H1 (cell line): ENCODE measurements at regions not wholly inside any gene's neighbourhood (a gene's known extent, or its start where the extent isn't known, plus 50 kb on each side); places are given as distances from the start of the nearest gene placed in this dataset.

Experiments used
- CTCF ChIA-PET: fragments of 300-600 bp; sonication (Branson Sonifier 250); formaldehyde crosslinking; loops from one replicate; lab custom pipeline; 2021; ENCODE audit not compliant: partially characterized antibody; lab: Charles Lee
- POLR2A ChIA-PET: fragments of 300-600 bp; sonication (Branson Sonifier 250); formaldehyde crosslinking; loops from one replicate; lab custom pipeline; 2021; ENCODE audit warnings: inconsistent platforms; ENCODE audit not compliant: partially characterized antibody; lab: Charles Lee
- DNase-seq, 2 experiments: peaks; one replicate each; pipeline versions ENCODE4 v3.0.0 to v3.0.0-alpha.2; 2010 to 2022; ENCODE audit warnings: low spot score in 2 of 2, low read depth in 1 of 2, mixed read lengths in 1 of 2
- FAIRE-seq: peaks from 2 replicates; lab custom pipeline; 2011; peaks lifted over from hg19 to GRCh38; lab: Jason Lieb, UNC
- H2AFZ ChIP-seq: 2 replicates; pipeline ENCODE4 v1.8.1; 2012; ENCODE audit warnings: low read length, inconsistent platforms
- H2AK5ac ChIP-seq: 2 replicates; pipeline ENCODE4 v1.6.1; 2013; ENCODE audit warnings: low read depth, low read length
- H2BK120ac ChIP-seq: replicated peaks from 2 replicates; pipeline ENCODE3; 2013; ENCODE audit warnings: low read depth, low read length, inconsistent platforms
- H2BK12ac ChIP-seq: 2 replicates; pipeline ENCODE4 v1.6.1; 2013; ENCODE audit warnings: low read depth, low read length
- H2BK15ac ChIP-seq: 2 replicates; pipeline ENCODE4 v1.6.1; 2013; ENCODE audit warnings: low read length
- H2BK20ac ChIP-seq: 2 replicates; pipeline ENCODE4 v1.6.1; 2013; ENCODE audit warnings: low read length
- H2BK5ac ChIP-seq: 2 replicates; pipeline ENCODE4 v1.6.1; 2013; ENCODE audit warnings: low read depth, low read length
- H3K14ac ChIP-seq: 2 replicates; pipeline ENCODE4 v1.6.1; 2013; ENCODE audit warnings: inconsistent platforms; ENCODE audit not compliant: insufficient read length
- H3K18ac ChIP-seq: 2 replicates; pipeline ENCODE4 v1.6.1; 2013; ENCODE audit warnings: low read length; ENCODE audit errors: extremely low read depth
- H3K23ac ChIP-seq: 2 replicates; pipeline ENCODE4 v1.6.1; 2013; ENCODE audit warnings: inconsistent platforms; ENCODE audit not compliant: insufficient read length
- H3K23me2 ChIP-seq: 2 replicates; pipeline ENCODE4 v1.6.1; 2013; ENCODE audit warnings: low read depth, low read length
- H3K27ac ChIP-seq: 2 replicates; pipeline ENCODE4 v1.6.1; 2011; ENCODE audit warnings: low read depth, low read length, inconsistent platforms
- H3K27me3 ChIP-seq, 4 experiments: replicated peaks in 1 of 4; 1 replicate in 1 of 4; 2 replicates in 3 of 4; pipeline versions ENCODE4 v1.6.1 to v1.8.1; 2011 to 2013; ENCODE audit warnings: low read length in 3 of 4, mild to moderate bottlenecking in 3 of 4, inconsistent platforms in 2 of 4, mixed read lengths in 2 of 4, moderate library complexity in 1 of 4; ENCODE audit not compliant: control insufficient read depth in 3 of 4, insufficient read depth in 3 of 4; ENCODE audit errors: extremely low read depth in 1 of 4
- H3K36me3 ChIP-seq, 4 experiments: 2 replicates each; pipeline versions ENCODE4 v1.6.1 to v1.8.1; 2011 to 2013; ENCODE audit warnings: mild to moderate bottlenecking in 4 of 4, low read length in 3 of 4, moderate library complexity in 2 of 4, control low read depth in 1 of 4, inconsistent platforms in 1 of 4; ENCODE audit not compliant: insufficient read depth in 4 of 4, control insufficient read depth in 2 of 4
- H3K4ac ChIP-seq: replicated peaks from 2 replicates; pipeline ENCODE3; 2013; ENCODE audit warnings: low read length, low read depth, mixed read lengths, inconsistent platforms; ENCODE audit not compliant: insufficient read length
- H3K4me1 ChIP-seq, 4 experiments: replicated peaks in 1 of 4; 1 replicate in 1 of 4; 2 replicates in 3 of 4; pipeline versions ENCODE4 v1.6.1 to v1.8.1; 2011 to 2013; ENCODE audit warnings: low read length in 3 of 4, inconsistent platforms in 2 of 4, mixed read lengths in 1 of 4; ENCODE audit not compliant: insufficient read depth in 4 of 4, control insufficient read depth in 3 of 4
- H3K4me2 ChIP-seq, 2 experiments: 2 replicates each; pipeline versions ENCODE4 v1.6.1 to v1.8.1; 2011 to 2013; ENCODE audit warnings: low read depth in 2 of 2, low read length in 2 of 2, control low read depth in 1 of 2, inconsistent platforms in 1 of 2, mild to moderate bottlenecking in 1 of 2; ENCODE audit not compliant: insufficient read depth in 1 of 2
- H3K4me3 ChIP-seq, 4 experiments: fragments of 200-600, 300-600 bp in 1 of 4; sonication (generic), shearing (Covaris generic), sonication (Bioruptor Twin) in 1 of 4; 2 replicates each; pipeline versions ENCODE4 v1.5.1 to v1.8.1; 2011 to 2016; ENCODE audit warnings: low read length in 4 of 4, low read depth in 3 of 4, control low read depth in 2 of 4, inconsistent platforms in 2 of 4, mild to moderate bottlenecking in 2 of 4, mixed read lengths in 1 of 4, moderate library complexity in 1 of 4; ENCODE audit not compliant: insufficient read depth in 2 of 4; ENCODE audit errors: extremely low read depth in 1 of 4
- H3K56ac ChIP-seq: replicated peaks from 2 replicates; pipeline ENCODE3; 2013; ENCODE audit warnings: low read depth, mild to moderate bottlenecking, mixed read lengths, low read length, inconsistent platforms; ENCODE audit not compliant: insufficient read length
- H3K79me1 ChIP-seq: 2 replicates; pipeline ENCODE4 v1.6.1; 2013; ENCODE audit warnings: low read depth, low read length, control low read depth
- H3K79me2 ChIP-seq, 2 experiments: 2 replicates each; pipeline versions ENCODE4 v1.6.1 to v1.8.1; 2012 to 2013; ENCODE audit warnings: low read length in 2 of 2, mild to moderate bottlenecking in 2 of 2, inconsistent platforms in 1 of 2; ENCODE audit not compliant: insufficient read depth in 2 of 2, control insufficient read depth in 1 of 2
- H3K9ac ChIP-seq, 4 experiments: replicated peaks in 1 of 4; 1 replicate in 1 of 4; 2 replicates in 3 of 4; pipeline versions ENCODE4 v1.6.1 to v1.8.1; 2011 to 2013; ENCODE audit warnings: low read depth in 3 of 4, low read length in 3 of 4, control low read depth in 2 of 4, mild to moderate bottlenecking in 2 of 4, moderate library complexity in 2 of 4, inconsistent platforms in 1 of 4; ENCODE audit errors: extremely low read depth in 1 of 4
- H3K9me3 ChIP-seq, 2 experiments: 2 replicates each; pipeline versions ENCODE4 v1.6.1 to v1.8.1; 2012 to 2013; ENCODE audit warnings: mild to moderate bottlenecking in 2 of 2, moderate library complexity in 2 of 2, control low read depth in 1 of 2, inconsistent platforms in 1 of 2, low read depth in 1 of 2, low read length in 1 of 2, mixed read lengths in 1 of 2; ENCODE audit not compliant: insufficient read depth in 2 of 2
- H4K20me1 ChIP-seq, 2 experiments: replicated peaks in 1 of 2; 2 replicates each; pipeline versions ENCODE3 to v1.8.1; 2011 to 2013; ENCODE audit warnings: inconsistent platforms in 2 of 2, low read length in 2 of 2, mild to moderate bottlenecking in 1 of 2; ENCODE audit not compliant: insufficient read depth in 2 of 2, control insufficient read depth in 1 of 2
- H4K5ac ChIP-seq: 2 replicates; pipeline ENCODE4 v1.6.1; 2013; ENCODE audit warnings: low read length, low read depth, mixed read lengths, inconsistent platforms; ENCODE audit not compliant: insufficient read length
- H4K8ac ChIP-seq: 2 replicates; pipeline ENCODE4 v1.8.0; 2013; ENCODE audit warnings: mild to moderate bottlenecking, moderate library complexity, low read length, inconsistent platforms; ENCODE audit not compliant: insufficient read depth; ENCODE audit errors: extremely low read depth
- H4K91ac ChIP-seq: replicated peaks from 2 replicates; pipeline ENCODE3; 2013; ENCODE audit warnings: low read length, mixed read lengths, inconsistent platforms; ENCODE audit not compliant: insufficient read length
- BCL11A ChIP-seq, 2 experiments: IDR thresholded peaks; one replicate each; pipeline ENCODE4 v1.6.1; 2011; ENCODE audit warnings: low read depth in 2 of 2, low read length in 2 of 2, mild to moderate bottlenecking in 2 of 2
- GABPA ChIP-seq: IDR thresholded peaks from 2 replicates; pipeline ENCODE4 v1.6.1; 2011; ENCODE audit warnings: mild to moderate bottlenecking, low read length, moderate library complexity, borderline replicate concordance; ENCODE audit not compliant: insufficient read depth
- KDM5A ChIP-seq: fragments of 200-600 bp; IDR thresholded peaks from 2 replicates; pipeline ENCODE4 v1.7.1; 2012; ENCODE audit warnings: mild to moderate bottlenecking, low read length, inconsistent platforms, mixed read lengths
- MAFK ChIP-seq: IDR thresholded peaks from 2 replicates; pipeline ENCODE4 v1.6.1; 2012; ENCODE audit warnings: low read depth, mild to moderate bottlenecking, improper control_type of control experiment, low read length
- WGBS, 2 experiments: shearing (Covaris generic) in 1 of 2; methylation state at CpG; one replicate each; pipeline versions ENCODE4 v1.1.6 to v1.1.7; 2013 to 2015; ENCODE audit warnings: low lambda C conversion rate in 2 of 2, mixed read lengths in 2 of 2, inconsistent platforms in 1 of 2, low coverage in 1 of 2, missing lambda C conversion rate in 1 of 2; ENCODE audit not compliant: insufficient replicate concordance in 2 of 2, insufficient coverage in 1 of 2, insufficient read length in 1 of 2; ENCODE audit errors: extremely low coverage in 1 of 2, missing lambda C conversion rate in 1 of 2; 5-methylcytosine and 5-hydroxymethylcytosine counted together

DNA sequence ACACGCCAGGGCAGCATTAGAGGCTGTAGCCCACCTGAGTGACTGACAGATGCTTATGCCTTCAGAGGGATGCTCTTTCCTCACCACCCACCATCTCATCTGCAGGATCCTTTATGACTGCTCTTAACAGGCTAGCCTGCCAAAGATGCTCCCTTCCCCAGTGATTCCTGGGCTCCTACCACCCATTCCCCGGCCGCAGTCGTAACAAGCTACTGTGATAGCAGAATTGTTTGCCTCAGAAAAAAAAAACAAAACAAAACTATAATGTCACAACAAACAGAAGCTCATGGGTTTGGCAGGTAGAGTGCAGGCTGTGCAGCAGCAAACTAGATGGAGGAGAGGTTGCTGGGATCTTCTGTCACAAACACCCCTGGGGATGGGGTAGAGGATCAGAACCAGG lies 343.9 kb upstream of the ZMIZ1 start:
- Histone ChIP-seq H4K91ac (no peak overlapping the region), H3K23ac (no peak overlapping the region), H3K56ac (no peak overlapping the region), H2BK20ac (no peak overlapping the region), H3K4ac (no peak overlapping the region), H3K36me3 (no peaks in the 10 kb centered on the region), H3K18ac (no peak overlapping the region), H2AFZ (no peak overlapping the region), H3K79me1 (no peaks in the 10 kb centered on the region), H3K23me2 (no peaks in the 10 kb centered on the region), H4K5ac (no peak overlapping the region), H2BK12ac (no peak overlapping the region), H3K9me3 (no peaks in the 10 kb centered on the region), H2BK15ac (no peak overlapping the region), H3K27ac (no peak overlapping the region), H3K4me1 (no peaks in the 10 kb centered on the region), H4K20me1 (no peaks in the 10 kb centered on the region), H3K4me2 (no peak overlapping the region), H2AK5ac (no peak overlapping the region), H2BK5ac (no peak overlapping the region), H4K8ac (no peak overlapping the region), H3K27me3 (no peaks in the 10 kb centered on the region; a peak in 1 of 7 replicates), H3K4me3 (no peak overlapping the region), H3K14ac (no peak overlapping the region), H2BK120ac (no peak overlapping the region), H3K79me2 (no peaks in the 10 kb centered on the region), H3K9ac (no peak overlapping the region)
- 86% methylated on average over 4 of the region's 4 CpGs; no CpG with 5 or more reads in 1 of the 2 experiments for WGBS, 2 experiments
- DNase-seq (no peak), FAIRE-seq (no peak)
- POLR2A ChIA-PET, result no interaction called here
- CTCF ChIA-PET, result interaction anchor here (0.7 kb wide), 1 partner anchor 376 kb away, joined by 3 read pairs; no protein-coding TSS in a partner anchor
- TF ChIP-seq BCL11A (IDR thresholded peaks at IDR 0.05; ENCODE audit: low read depth in 2 of 2, low read length in 2 of 2) (no peak), KDM5A (no peak), GABPA (no peak), MAFK (no peak)
